GM23338 (cell line): ENCODE measurements at regions not wholly inside any gene's neighbourhood (a gene's known extent, or its start where the extent isn't known, plus 50 kb on each side); places are given as distances from the start of the nearest gene placed in this dataset.

Experiments
- ATAC-seq: fragments of 200-7000 bp; cut with Tn5 transposase; 3 replicates; pipeline ENCODE4 v1.9.1; 2020
- DNase-seq: peaks from one replicate; pipeline ENCODE4 v3.0.0-alpha.2; 2015; ENCODE audit warnings: low spot score
- H2AFZ ChIP-seq: fragments of 200-600 bp; sonication (generic); 2 replicates; pipeline ENCODE4 v1.8.0; 2016; ENCODE audit warnings: antibody characterized with exemption, mild to moderate bottlenecking, moderate library complexity
- H3F3A ChIP-seq: fragments of 200-600 bp; sonication (generic); replicated peaks from 2 replicates; pipeline ENCODE4 v1.8.0; 2017; ENCODE audit warnings: antibody characterized with exemption, mixed run types, low read depth
- H3K27ac ChIP-seq: fragments of 200-600 bp; sonication (generic); 2 replicates; pipeline ENCODE4 v1.6.1; 2016; ENCODE audit warnings: low read depth
- H3K27me3 ChIP-seq: fragments of 200-600 bp; sonication (generic); 2 replicates; pipeline ENCODE4 v1.8.0; 2016; ENCODE audit warnings: mild to moderate bottlenecking, mixed run types, moderate library complexity; ENCODE audit not compliant: insufficient read depth
- H3K36me3 ChIP-seq: fragments of 200-600 bp; sonication (generic); 2 replicates; pipeline ENCODE4 v1.8.0; 2016; ENCODE audit warnings: mild to moderate bottlenecking; ENCODE audit not compliant: insufficient read depth
- H3K4me1 ChIP-seq: fragments of 200-600 bp; sonication (generic); 2 replicates; pipeline ENCODE4 v1.8.0; 2016; ENCODE audit warnings: mild to moderate bottlenecking, moderate library complexity; ENCODE audit not compliant: insufficient read depth
- H3K4me2 ChIP-seq: fragments of 200-600 bp; sonication (generic); 2 replicates; pipeline ENCODE4 v1.7.1; 2017; ENCODE audit warnings: mixed run types
- H3K4me3 ChIP-seq: fragments of 200-600 bp; sonication (generic); 2 replicates; pipeline ENCODE4 v1.6.1; 2016; ENCODE audit warnings: mixed run types
- H3K79me2 ChIP-seq: fragments of 200-600 bp; sonication (generic); replicated peaks from 2 replicates; pipeline ENCODE4 v1.8.0; 2017; ENCODE audit warnings: mild to moderate bottlenecking; ENCODE audit not compliant: insufficient read depth
- H3K9me2 ChIP-seq: fragments of 200-600 bp; sonication (generic); 2 replicates; pipeline ENCODE4 v1.8.0; 2017; ENCODE audit not compliant: insufficient read depth
- H4K20me1 ChIP-seq: fragments of 200-600 bp; sonication (generic); replicated peaks from 2 replicates; pipeline ENCODE4 v1.8.0; 2017; ENCODE audit warnings: mild to moderate bottlenecking; ENCODE audit not compliant: insufficient read depth
- H3K27ac Mint-ChIP-seq: 2 replicates; pipeline ENCODE4 v1.8.0; 2020; ENCODE audit warnings: inconsistent platforms, mild to moderate bottlenecking, moderate library complexity, mixed read lengths
- H3K27me3 Mint-ChIP-seq: 3 replicates; pipeline ENCODE4 v1.8.0; 2022; ENCODE audit warnings: low read depth, mild to moderate bottlenecking, moderate library complexity, mixed read lengths, inconsistent platforms; ENCODE audit not compliant: insufficient read depth, poor library complexity
- H3K36me3 Mint-ChIP-seq: 3 replicates; pipeline ENCODE4 v1.8.0; 2021; ENCODE audit warnings: low read depth, mild to moderate bottlenecking, inconsistent platforms, moderate library complexity, mixed read lengths
- H3K4me1 Mint-ChIP-seq: 3 replicates; pipeline ENCODE4 v1.8.0; 2020; ENCODE audit warnings: mild to moderate bottlenecking, inconsistent platforms, mixed read lengths
- H3K4me3 Mint-ChIP-seq: 3 replicates; pipeline ENCODE4 v1.8.0; 2021; ENCODE audit warnings: moderate library complexity, mild to moderate bottlenecking, inconsistent platforms, mixed read lengths
- H3K9me3 Mint-ChIP-seq: 3 replicates; pipeline ENCODE4 v1.8.0; 2020; ENCODE audit warnings: moderate library complexity, mild to moderate bottlenecking, inconsistent platforms, mixed read lengths
- CREB1 ChIP-seq: fragments of 250-450 bp; sonication (Bioruptor Pico); IDR thresholded peaks from 2 replicates; pipeline ENCODE4 v1.5.0; 2020; ENCODE audit warnings: low read depth, mild to moderate bottlenecking, moderate library complexity
- CTCF ChIP-seq, 2 experiments: fragments of 200-600 bp in 1 of 2; sonication (generic) in 1 of 2; conservative IDR thresholded peaks; 2 replicates each; pipeline versions ENCODE4 v1.5.1 to v1.6.1; 2016 to 2017; ENCODE audit warnings: antibody characterized with exemption in 2 of 2, low read depth in 2 of 2, mild to moderate bottlenecking in 2 of 2, moderate library complexity in 1 of 2
- EZH2 ChIP-seq: fragments of 200-600 bp; sonication (generic); IDR thresholded peaks from one replicate; pipeline ENCODE4 v1.8.0; 2017; ENCODE audit warnings: antibody characterized with exemption, mild to moderate bottlenecking, low read depth; ENCODE audit not compliant: unreplicated experiment
- JUNB ChIP-seq: IDR thresholded peaks from one replicate; pipeline ENCODE4 v1.6.1; 2016; ENCODE audit warnings: antibody characterized with exemption; ENCODE audit not compliant: unreplicated experiment
- NANOG ChIP-seq: IDR thresholded peaks from 2 replicates; pipeline ENCODE4 v1.6.1; 2016; ENCODE audit warnings: antibody characterized with exemption, borderline replicate concordance
- STAT1 ChIP-seq: IDR thresholded peaks from one replicate; pipeline ENCODE4 v1.6.1; 2016; ENCODE audit warnings: antibody characterized with exemption; ENCODE audit not compliant: unreplicated experiment
- ZNF114 ChIP-seq: fragments of 250-450 bp; sonication (Bioruptor Pico); IDR thresholded peaks from 2 replicates; pipeline ENCODE4 v1.5.0; 2020; ENCODE audit warnings: mild to moderate bottlenecking, moderate library complexity
- ZNF462 ChIP-seq: fragments of 250-450 bp; sonication (Bioruptor Pico); IDR thresholded peaks from 2 replicates; pipeline ENCODE4 v1.5.0; 2020; ENCODE audit warnings: mild to moderate bottlenecking, moderate library complexity
- TF ChIP-seq, protein P1 (sequence below): IDR thresholded peaks from 2 replicates; pipeline ENCODE4 v1.6.1; 2016; ENCODE audit warnings: antibody characterized with exemption
- TF ChIP-seq, protein P2 (sequence below): IDR thresholded peaks from one replicate; pipeline ENCODE4 v1.6.1; 2018; ENCODE audit warnings: antibody characterized with exemption; ENCODE audit not compliant: unreplicated experiment

DNA sequence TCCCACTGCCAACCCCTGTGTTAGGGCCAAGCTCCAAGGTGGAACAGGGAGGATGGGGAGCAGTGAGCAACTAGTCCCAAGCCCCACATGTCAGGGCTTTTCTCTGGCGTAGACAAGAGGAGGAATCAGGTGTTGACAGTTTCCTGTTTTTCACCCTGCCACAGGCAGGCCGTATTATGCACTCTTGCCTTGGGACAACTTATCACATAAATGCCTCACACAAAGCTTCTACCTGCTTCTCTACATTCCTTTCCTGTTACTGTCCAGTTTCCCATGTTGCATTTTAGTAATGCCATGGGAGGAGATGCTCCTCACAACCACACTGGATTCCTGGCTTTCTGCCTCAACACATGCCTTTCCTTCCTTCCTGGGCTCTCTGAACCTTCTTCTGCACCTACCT, 381.2 kb upstream of the ATP11B start:
- Mint-ChIP-seq H3K27me3 (peaks cover 3% of the 10 kb centered on the region), H3K4me1 (peaks cover 11% of the 10 kb centered on the region), H3K9me3 (no peaks in the 10 kb centered on the region; the same call in 2 of the 3 replicates), H3K4me3 (no peak overlapping the region), H3K27ac (no peak overlapping the region; the same call in 1 of the 2 replicates), H3K36me3 (no peaks in the 10 kb centered on the region)
- no peaks in the 10 kb centered on the region for H3K79me2 ChIP-seq
- H3K4me2 ChIP-seq = no peak overlapping the region
- H3K27ac ChIP-seq = no peak overlapping the region
- H3F3A ChIP-seq = no peaks in the 10 kb centered on the region
- H3K27me3 ChIP-seq = no peaks in the 10 kb centered on the region
- DNase-seq (no peak), ATAC-seq (no peak)
- no peak overlapping the region for H3K4me3 ChIP-seq
- H3K36me3 ChIP-seq = no peaks in the 10 kb centered on the region
- no peak for TF ChIP-seq CTCF (conservative IDR thresholded peaks at IDR 0.05; ENCODE audit: low read depth in 2 of 2)
- no peaks in the 10 kb centered on the region for H3K9me2 ChIP-seq
- H4K20me1 ChIP-seq = no peaks in the 10 kb centered on the region
- H3K4me1 ChIP-seq = no peaks in the 10 kb centered on the region
- no peak overlapping the region for H2AFZ ChIP-seq

DNA sequence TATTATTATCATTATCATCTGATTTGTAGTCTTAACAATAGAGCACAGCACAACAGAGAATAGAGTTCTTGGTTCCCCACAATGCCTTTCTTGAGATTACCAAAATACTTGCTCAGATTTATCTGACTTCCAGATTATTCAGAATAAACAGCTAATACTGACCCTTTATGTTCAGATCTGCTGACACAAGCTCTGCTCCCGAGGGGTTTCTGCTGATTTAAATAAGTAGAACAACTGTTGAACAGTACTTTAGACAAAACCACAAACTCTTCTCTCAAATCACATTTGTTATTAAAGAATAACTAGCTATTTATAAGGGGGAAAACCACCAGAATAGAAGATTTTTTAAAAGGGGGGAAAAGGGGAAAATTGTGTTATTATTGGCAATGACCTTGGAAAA, 380.2 kb upstream of the ATP11B start:
- H3K4me3 ChIP-seq = no peak overlapping the region
- Mint-ChIP-seq H3K4me3 (no peak overlapping the region), H3K27ac (no peak overlapping the region), H3K9me3 (no peaks in the 10 kb centered on the region; the same call in 2 of the 3 replicates), H3K36me3 (no peaks in the 10 kb centered on the region), H3K27me3 (peaks cover 3% of the 10 kb centered on the region), H3K4me1 (peaks cover 11% of the 10 kb centered on the region)
- no peak overlapping the region for H3K4me2 ChIP-seq
- H3K36me3 ChIP-seq = no peaks in the 10 kb centered on the region
- no peaks in the 10 kb centered on the region for H3F3A ChIP-seq
- H3K4me1 ChIP-seq = no peaks in the 10 kb centered on the region
- ATAC-seq (no peak), DNase-seq (no peak)
- no peak overlapping the region for H2AFZ ChIP-seq
- H4K20me1 ChIP-seq = no peaks in the 10 kb centered on the region
- H3K79me2 ChIP-seq = no peaks in the 10 kb centered on the region
- no peaks in the 10 kb centered on the region for H3K9me2 ChIP-seq
- H3K27ac ChIP-seq = no peak overlapping the region
- H3K27me3 ChIP-seq = no peaks in the 10 kb centered on the region
- TF ChIP-seq, protein P1, sequence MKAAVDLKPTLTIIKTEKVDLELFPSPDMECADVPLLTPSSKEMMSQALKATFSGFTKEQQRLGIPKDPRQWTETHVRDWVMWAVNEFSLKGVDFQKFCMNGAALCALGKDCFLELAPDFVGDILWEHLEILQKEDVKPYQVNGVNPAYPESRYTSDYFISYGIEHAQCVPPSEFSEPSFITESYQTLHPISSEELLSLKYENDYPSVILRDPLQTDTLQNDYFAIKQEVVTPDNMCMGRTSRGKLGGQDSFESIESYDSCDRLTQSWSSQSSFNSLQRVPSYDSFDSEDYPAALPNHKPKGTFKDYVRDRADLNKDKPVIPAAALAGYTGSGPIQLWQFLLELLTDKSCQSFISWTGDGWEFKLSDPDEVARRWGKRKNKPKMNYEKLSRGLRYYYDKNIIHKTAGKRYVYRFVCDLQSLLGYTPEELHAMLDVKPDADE = no peak
- TF ChIP-seq EZH2 (no peak), ZNF462 (CRISPR knock-in tag) (no peak), ZNF114 (CRISPR knock-in tag) (no peak), NANOG (no peak), STAT1 (no peak), JUNB (no peak), CREB1 (CRISPR knock-in tag) (no peak)
- TF ChIP-seq, protein P2, sequence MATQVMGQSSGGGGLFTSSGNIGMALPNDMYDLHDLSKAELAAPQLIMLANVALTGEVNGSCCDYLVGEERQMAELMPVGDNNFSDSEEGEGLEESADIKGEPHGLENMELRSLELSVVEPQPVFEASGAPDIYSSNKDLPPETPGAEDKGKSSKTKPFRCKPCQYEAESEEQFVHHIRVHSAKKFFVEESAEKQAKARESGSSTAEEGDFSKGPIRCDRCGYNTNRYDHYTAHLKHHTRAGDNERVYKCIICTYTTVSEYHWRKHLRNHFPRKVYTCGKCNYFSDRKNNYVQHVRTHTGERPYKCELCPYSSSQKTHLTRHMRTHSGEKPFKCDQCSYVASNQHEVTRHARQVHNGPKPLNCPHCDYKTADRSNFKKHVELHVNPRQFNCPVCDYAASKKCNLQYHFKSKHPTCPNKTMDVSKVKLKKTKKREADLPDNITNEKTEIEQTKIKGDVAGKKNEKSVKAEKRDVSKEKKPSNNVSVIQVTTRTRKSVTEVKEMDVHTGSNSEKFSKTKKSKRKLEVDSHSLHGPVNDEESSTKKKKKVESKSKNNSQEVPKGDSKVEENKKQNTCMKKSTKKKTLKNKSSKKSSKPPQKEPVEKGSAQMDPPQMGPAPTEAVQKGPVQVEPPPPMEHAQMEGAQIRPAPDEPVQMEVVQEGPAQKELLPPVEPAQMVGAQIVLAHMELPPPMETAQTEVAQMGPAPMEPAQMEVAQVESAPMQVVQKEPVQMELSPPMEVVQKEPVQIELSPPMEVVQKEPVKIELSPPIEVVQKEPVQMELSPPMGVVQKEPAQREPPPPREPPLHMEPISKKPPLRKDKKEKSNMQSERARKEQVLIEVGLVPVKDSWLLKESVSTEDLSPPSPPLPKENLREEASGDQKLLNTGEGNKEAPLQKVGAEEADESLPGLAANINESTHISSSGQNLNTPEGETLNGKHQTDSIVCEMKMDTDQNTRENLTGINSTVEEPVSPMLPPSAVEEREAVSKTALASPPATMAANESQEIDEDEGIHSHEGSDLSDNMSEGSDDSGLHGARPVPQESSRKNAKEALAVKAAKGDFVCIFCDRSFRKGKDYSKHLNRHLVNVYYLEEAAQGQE = no peak
